ENCODE measurements at regions not wholly inside any gene's neighbourhood (a gene's known extent, or its start where the extent isn't known, plus 50 kb on each side); places are given as distances from the start of the nearest gene placed in this dataset.

GRCh38 chr10:8531116-8531515 is 476.6 kb downstream of the GATA3 start:
- no peak for TF ChIP-seq POLR2A (IDR thresholded peaks at IDR 0.05; ENCODE audit: low read length)
- no peak for TF ChIP-seq GATA1 (IDR thresholded peaks at IDR 0.05; ENCODE audit: low read depth, low read length)
